GM12874 (cell line): ENCODE measurements at regions not wholly inside any gene's neighbourhood (a gene's known extent, or its start where the extent isn't known, plus 50 kb on each side); places are given as distances from the start of the nearest gene placed in this dataset.

Source experiments
- CTCF ChIP-seq: IDR thresholded peaks from 2 replicates; pipeline ENCODE4 v1.5.1; 2011; ENCODE audit warnings: low read depth, mild to moderate bottlenecking, control low read depth, low read length, moderate library complexity; ENCODE audit not compliant: insufficient read depth

- TF ChIP-seq CTCF = no peak
These were observed 103.6 kb upstream of the TEX13D start for GRCh38 chrX:124228849-124229248.

GRCh38 chrX:124229374-124229773 lies 103.1 kb upstream of the TEX13D start:
- TF ChIP-seq CTCF = no peak

- no peak for TF ChIP-seq CTCF
These were observed 101.6 kb upstream of the TEX13D start for GRCh38 chrX:124230655-124231450.

GRCh38 chrX:124231451-124231759 lies 101.1 kb upstream of the TEX13D start:
- TF ChIP-seq CTCF = no peak

GRCh38 chrX:124232523-124233201 lies 99.8 kb upstream of the TEX13D start:
- TF ChIP-seq CTCF = no peak

- no peak for TF ChIP-seq CTCF
These were observed 98.1 kb upstream of the TEX13D start for GRCh38 chrX:124234348-124234747.

- no peak for TF ChIP-seq CTCF
These were observed 94.2 kb upstream of the TEX13D start for GRCh38 chrX:124238268-124238667.
